CD1c-positive myeloid dendritic cell (primary cell): ENCODE measurements at regions not wholly inside any gene's neighbourhood (a gene's known extent, or its start where the extent isn't known, plus 50 kb on each side); places are given as distances from the start of the nearest gene placed in this dataset.

ENCODE experiments used
- DNase-seq: peaks from one replicate; pipeline ENCODE4 v3.0.0-alpha.2; 2016; ENCODE audit errors: extremely low spot score

DNA sequence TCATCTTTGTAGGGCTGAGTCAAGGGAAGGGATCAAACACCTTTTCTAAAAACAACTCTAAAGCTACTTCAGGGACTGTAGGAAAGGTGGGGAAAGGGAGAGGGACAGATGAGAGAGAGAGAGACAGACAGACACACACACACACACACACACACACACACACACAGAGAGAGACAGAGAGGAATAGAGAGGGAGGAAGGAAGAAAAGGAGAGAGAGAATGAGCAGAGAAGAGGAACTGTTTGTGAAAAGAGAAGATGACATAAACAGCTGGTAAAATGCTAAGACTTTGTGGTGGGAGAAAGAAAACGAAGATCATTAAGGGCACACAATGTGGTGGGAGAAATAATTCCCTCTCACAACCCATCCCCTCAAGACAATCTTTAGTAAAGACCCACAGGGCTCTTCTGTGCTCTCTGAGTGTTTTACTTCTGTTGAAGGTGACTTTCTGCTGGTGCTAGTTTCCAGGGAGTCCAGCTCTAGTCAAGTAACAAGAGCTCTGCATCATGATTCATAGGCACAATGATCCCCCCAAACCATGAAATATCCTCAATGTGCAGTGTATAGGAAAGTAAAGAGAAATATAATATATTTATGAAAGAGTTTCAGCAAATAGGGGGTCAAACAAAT is 77.2 kb upstream of the STK17B start:
- no peak for DNase-seq

DNA sequence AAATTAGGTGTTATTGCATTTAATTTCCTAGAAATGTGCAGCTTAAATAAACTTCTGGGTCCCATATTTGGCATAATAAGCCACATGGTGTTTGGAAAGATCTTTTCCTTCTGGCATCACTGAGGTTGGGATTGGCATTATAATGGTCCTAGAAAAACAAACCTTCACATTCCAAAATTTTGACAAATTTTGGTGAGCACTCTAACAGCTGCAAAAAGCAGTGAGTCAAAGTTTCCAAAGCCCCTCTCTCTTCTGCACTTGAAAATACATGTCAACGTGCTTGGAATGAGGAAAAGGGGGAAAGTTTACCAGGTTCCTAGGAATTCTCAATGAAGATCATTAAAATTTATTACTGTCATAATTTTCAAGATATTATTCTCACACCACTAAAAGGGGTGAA is 77.8 kb upstream of the STK17B start:
- DNase-seq = no peak

DNA sequence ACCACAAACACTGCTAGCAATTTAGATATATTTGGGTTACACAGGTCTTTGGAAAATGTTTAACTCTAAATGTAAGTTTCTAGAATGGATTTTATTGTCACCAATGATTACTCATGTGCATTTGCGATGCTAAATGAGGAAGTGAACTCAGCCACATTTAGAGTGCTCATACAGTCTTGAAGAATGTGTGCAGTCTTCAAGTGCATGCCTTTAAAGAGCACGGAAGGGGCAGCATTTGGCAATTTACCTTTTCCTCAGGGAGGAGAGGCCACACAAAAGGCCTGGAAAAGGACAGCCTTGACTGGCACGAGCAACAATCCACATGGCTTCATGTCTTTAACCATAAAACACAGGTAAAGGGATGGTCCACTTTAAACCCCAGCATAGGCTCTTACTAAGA is 78.5 kb upstream of the STK17B start:
- peak; percentile 78 for DNase-seq

GRCh38 chr2:196251132-196251531 is 79.8 kb upstream of the STK17B start:
- DNase-seq = no peak

DNA sequence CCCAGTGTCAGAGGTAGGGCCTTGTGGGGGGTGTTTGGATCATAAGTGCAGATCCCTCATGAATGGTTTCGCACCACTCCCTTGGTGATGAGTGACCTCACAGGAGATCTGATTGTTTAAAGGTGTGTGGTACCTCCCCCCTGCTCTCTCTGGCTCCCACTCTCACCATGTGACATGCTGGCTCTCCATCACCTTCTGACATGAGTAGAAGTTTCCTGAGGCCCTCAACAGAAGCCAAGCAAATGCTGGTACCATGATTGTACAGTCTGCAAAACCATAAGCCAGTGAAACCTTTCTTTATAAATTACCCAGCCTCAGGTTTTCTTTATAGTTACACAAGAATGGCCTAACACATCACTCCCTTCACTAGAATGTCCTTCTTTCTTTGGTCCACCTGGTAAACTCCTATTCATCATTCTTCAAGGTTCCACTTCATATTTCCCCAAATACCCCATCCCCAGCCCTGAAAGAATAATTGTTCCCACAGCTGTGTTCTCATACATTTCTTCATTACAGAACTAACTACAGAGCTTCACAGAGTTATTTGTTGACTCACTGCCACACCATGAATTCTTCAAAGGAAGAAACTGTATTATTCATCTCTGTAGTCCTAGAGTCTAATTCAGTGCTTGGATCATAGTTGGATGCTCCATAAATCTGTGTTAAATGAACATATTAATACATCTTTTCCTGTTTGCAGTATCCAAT is 81.2 kb upstream of the STK17B start:
- DNase-seq = no peak

DNA sequence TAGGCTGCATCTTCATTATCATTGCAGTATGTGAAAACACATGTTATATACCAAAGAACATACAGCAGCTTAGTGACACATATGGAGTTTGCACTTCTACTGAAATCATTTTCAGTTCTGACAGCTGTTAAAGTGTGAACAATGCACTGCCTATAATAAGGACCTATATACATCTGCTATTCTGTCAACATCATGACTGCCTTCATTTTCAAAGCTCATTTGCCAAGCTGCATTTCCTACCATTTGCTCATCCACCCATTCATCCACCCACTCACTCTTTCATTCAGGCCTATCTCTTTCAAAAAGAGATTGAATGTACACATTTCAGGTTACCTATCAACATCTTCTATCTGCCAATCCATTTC is 81.7 kb upstream of the STK17B start:
- no peak for DNase-seq

DNA sequence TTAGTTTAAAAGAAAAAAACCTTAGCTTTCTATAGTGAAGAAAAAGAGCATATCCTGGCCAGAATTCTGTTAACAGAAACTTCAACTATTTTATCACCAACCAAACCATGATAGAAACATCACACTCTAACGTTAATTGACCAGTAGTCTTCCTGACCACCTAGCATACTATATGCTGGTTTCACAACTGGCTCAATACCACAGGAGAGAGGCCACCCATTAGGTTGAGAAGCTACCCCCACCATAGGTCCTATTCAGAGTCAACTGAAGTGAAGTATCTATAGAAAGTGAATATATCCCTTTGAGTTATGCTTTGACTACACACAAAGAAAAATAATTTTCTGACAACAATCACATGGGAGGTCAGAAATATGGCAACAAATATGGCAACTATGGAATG is 85.2 kb upstream of the STK17B start:
- DNase-seq = no peak

DNA sequence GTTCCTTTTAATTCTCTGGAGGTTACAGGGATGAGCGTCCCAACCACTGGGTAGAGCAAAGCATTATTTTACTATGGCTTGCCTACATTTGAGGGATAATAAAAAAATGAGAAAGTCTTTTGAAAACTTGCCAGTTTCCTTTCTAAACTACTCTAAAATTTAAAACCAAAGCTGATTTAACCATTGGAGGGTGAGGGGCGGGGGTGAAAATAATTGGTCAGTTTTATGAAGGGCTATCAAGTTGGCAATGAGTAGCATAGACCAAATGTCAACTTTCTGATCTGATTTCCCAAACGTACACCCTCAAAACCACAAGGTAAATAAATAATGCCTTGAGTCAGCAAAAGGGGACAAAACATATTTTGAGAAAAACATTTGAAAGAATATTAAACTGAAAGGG is 85.7 kb upstream of the STK17B start:
- no peak for DNase-seq

DNA sequence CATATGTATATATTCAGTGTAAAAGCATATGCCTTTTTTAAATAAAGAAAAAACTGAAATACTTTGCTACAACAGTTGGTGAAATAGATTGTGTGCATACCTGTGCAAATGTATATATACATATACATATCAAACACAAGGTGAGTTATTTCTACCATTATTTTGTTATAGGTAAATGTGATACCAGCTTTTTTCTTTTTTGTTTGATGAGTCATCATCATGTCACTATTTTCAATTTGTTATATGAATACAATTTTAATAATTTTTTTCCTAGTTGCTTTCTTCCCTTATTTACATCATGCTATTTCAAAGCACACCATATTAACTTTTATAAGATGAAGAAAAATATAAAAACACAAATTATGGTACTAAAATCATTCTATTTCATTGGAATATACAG is 87.0 kb upstream of the STK17B start:
- no peak for DNase-seq

DNA sequence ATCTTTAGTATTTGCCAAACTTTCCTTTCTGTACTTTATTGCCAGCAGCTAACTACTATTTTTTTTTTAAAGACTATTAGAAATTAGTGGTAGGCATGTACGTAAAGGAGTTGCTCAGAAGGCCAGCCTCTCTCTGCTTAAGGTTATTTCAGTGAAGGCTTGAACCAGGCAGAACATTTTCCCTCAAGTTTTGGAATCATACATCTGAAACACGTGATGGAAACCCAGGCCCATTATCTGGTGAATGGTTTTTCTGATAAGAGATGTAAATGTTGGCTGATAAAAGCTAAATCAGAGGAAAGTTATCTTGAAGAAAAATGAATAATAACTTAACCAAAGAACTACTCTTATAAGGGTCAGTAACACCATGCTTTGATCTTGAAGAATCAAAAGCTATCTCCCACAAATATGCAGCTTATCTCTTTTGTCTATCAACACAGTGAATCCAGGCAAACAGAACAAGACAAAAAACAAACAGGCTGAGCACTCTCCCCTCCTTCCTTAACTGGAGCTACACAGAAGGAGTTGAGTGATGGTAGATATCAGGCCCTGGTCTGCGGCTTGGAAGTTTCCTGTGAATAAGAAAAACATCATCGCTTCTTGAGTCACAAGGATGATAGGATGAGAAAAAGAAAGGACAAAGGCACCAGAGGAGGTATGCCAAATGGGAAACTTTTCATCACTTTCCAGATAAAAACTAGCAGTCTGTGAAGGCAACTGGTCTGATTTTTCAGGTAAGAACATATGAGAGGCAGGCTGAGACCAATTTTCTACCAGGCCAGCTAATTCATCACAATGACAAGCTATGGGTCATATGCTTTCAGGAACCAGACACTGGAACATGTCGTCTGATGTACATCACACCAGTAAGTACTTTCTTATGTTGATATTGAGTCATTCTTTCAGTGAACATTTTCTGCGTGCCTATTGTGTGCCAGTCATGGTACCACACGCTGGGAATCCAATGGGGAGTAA is 88.4 kb upstream of the STK17B start:
- peak; percentile 48 for DNase-seq

- peak; percentile 34 for DNase-seq
Observed at GRCh38 chr2:196260546-196260945, 89.2 kb upstream of the STK17B start.

- DNase-seq = no peak
Observed at GRCh38 chr2:196262606-196263005, 91.2 kb upstream of the STK17B start.

GRCh38 chr2:196263181-196263747 is 91.9 kb upstream of the STK17B start:
- DNase-seq = peak; percentile 93

GRCh38 chr2:196266351-196266750 is 95.0 kb upstream of the STK17B start:
- DNase-seq = no peak

- DNase-seq = peak; percentile 43
Observed at GRCh38 chr2:196266855-196267254, 95.5 kb upstream of the STK17B start.

DNA sequence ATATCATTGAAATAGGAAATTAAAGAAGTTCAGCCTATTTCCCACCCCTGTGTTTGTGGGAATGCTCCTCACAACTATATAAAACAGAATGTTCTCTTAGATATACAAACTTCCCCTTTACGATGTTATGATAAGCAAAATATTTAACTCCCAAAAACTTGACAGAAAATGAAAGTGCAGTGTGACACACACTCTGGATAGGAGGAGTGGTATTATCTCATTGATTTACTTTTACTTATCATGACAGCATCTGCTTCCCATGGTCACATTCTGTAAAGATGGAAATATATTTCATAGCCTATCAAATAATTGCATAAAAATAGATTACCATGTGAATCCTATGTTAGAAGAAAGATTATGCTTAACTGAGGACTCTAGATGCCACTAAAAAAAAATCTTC is 96.6 kb upstream of the STK17B start:
- DNase-seq = peak; percentile 82

DNA sequence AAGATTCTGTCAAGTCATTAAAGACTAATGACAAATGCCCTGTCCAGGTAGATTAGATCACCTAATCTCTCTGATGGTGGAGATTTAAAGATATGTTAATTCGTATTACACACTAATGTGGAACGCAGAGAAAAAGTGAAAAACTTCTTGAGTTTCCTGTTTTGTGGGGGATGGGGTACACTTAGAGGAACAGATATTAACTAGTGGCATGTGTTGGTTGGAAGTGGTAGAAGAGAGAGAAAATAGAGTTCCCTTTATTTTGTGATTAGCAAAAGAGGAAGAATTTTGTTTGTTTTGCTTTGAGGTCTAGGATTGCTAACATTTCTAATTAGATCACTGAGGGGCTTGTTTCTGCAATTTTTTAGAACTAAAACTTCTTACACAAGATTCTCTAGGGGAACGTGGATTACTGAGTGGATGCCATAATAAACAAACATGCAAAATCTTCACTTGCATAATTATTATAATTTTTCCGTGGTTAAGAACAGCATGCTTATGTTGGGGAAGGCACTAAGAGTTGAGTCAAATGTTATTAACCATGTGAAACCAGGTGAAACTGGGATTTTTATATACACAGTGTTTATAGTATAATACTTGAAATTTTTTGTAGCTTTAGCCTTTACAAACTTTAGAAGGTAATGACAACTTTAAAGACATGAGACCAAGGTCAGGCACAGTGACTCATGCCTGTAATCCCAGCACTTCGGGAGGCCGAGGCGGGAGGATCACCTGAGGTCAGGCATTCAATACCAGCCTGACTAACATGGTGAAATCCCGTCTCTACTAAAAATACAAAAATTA is 97.4 kb upstream of the STK17B start:
- peak; percentile 92 for DNase-seq

GRCh38 chr2:196271795-196272194 is 100.4 kb upstream of the STK17B start:
- no peak for DNase-seq

DNA sequence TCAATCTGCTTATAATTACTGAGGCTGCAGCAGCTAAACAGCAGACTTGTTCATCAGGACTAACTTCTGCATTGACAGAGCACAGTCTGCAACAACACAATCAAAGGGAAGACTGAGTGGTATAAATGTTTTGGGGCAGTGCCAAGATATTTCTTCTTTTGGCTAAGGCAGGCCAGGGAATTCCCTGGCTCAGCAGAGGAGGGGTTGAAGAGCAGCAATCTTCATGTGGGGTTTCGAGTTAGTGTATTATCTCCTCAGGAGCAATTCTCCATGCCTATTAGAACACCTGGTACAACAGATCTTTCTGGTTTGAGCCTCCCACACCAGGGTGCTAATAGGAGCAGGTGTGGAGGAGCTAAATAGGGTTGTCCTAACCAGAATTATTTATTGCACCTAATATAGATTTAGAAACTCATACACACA is 103.0 kb upstream of the STK17B start:
- peak; percentile 33 for DNase-seq

DNA sequence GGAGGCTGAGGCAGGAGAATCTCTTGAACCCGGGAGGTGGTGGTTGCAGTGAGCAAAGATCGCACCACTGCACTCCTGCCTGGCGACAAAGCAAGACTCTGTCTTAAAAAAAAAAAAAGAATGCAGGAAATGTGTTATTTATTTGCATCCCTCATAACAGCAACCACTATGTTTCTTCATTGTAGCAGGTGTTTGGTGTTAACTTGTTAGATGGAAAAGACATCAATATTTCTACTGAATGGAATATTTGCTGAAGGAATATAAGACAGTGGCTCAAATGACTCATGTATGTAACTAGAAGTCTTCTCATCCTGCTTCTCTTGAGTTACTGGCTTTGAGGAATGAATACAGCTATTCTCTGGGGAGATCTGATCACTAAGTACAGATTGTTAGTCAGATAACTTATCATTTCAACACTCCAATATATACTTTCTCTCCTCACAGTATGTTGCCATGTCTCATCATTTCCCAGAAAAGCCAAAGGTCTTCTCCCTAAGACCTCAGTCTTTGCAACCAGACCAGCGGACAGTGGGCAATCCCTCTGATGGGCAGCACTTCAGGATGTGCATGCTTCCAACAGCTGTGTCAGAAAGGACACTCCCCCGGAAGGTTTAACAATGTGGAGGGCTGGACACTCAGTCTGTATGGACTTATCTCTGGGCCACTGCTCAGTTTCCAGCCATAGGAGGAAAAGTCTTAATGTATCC is 104.4 kb upstream of the STK17B start:
- no peak for DNase-seq

- no peak for DNase-seq
Observed at GRCh38 chr2:196276421-196276820, 105.0 kb upstream of the STK17B start.
